Endodermal cell (in vitro differentiated cells): ENCODE measurements at regions not wholly inside any gene's neighbourhood (a gene's known extent, or its start where the extent isn't known, plus 50 kb on each side); places are given as distances from the start of the nearest gene placed in this dataset.
"Not testable (repeated sequence)": the region's sequence is repeated elsewhere in the genome, so short reads cannot be mapped to it uniquely, and the experiment has no call there.

Experiments used
- DNase-seq: peaks from one replicate; pipeline ENCODE4 v3.0.0-alpha.2; 2017
- H3K27ac ChIP-seq: 2 replicates; pipeline ENCODE4 v1.5.1; 2013; ENCODE audit warnings: mild to moderate bottlenecking, low read depth, low read length, moderate library complexity
- H3K27me3 ChIP-seq: 2 replicates; pipeline ENCODE4 v1.6.1; 2013; ENCODE audit warnings: mild to moderate bottlenecking, low read length, moderate library complexity; ENCODE audit not compliant: insufficient read depth, control insufficient read depth, poor library complexity, severe bottlenecking
- H3K36me3 ChIP-seq: 2 replicates; pipeline ENCODE4 v1.7.0; 2013; ENCODE audit warnings: mild to moderate bottlenecking, low read length, moderate library complexity; ENCODE audit not compliant: control insufficient read depth, insufficient read depth
- H3K4me1 ChIP-seq: one replicate; pipeline ENCODE4 v1.7.0; 2013; ENCODE audit warnings: low read length; ENCODE audit not compliant: control insufficient read depth, insufficient read depth
- H3K4me3 ChIP-seq: 2 replicates; pipeline ENCODE4 v1.5.1; 2013; ENCODE audit warnings: mild to moderate bottlenecking, low read length, moderate library complexity
- H3K9ac ChIP-seq: 2 replicates; pipeline ENCODE4 v1.6.1; 2013; ENCODE audit warnings: mild to moderate bottlenecking, low read length, moderate library complexity; ENCODE audit not compliant: poor library complexity, severe bottlenecking; ENCODE audit errors: extremely low read depth
- H3K9me3 ChIP-seq: 2 replicates; pipeline ENCODE4 v1.6.1; 2013; ENCODE audit warnings: mild to moderate bottlenecking, low read length, moderate library complexity; ENCODE audit not compliant: control insufficient read depth
- H3K27ac Mint-ChIP-seq: 2 replicates; pipeline ENCODE4 v1.8.0; 2020; ENCODE audit warnings: mixed read lengths
- H3K27me3 Mint-ChIP-seq: 2 replicates; pipeline ENCODE4 v1.8.0; 2021; ENCODE audit warnings: mild to moderate bottlenecking, mixed read lengths; ENCODE audit not compliant: insufficient read depth
- H3K36me3 Mint-ChIP-seq: 2 replicates; pipeline ENCODE4 v1.8.0; 2020; ENCODE audit warnings: low read depth, mixed read lengths
- H3K4me1 Mint-ChIP-seq: 2 replicates; pipeline ENCODE4 v1.8.0; 2020; ENCODE audit warnings: mixed read lengths
- H3K4me3 Mint-ChIP-seq: 2 replicates; pipeline ENCODE4 v1.8.0; 2020; ENCODE audit warnings: mild to moderate bottlenecking, moderate library complexity, mixed read lengths
- H3K9me3 Mint-ChIP-seq: 2 replicates; pipeline ENCODE4 v1.8.0; 2020; ENCODE audit warnings: mild to moderate bottlenecking, mixed read lengths
- WGBS, 2 experiments: methylation state at CpG; one replicate each; pipeline versions ENCODE4 v1.1.5 to v1.1.7; 2013; ENCODE audit warnings: missing lambda C conversion rate in 2 of 2, mixed read lengths in 1 of 2; ENCODE audit not compliant: insufficient coverage in 1 of 2, insufficient read length in 1 of 2; 5-methylcytosine and 5-hydroxymethylcytosine counted together
- TF ChIP-seq, protein P1 (sequence below): fragments of 200-600 bp; sonication (generic); conservative IDR thresholded peaks from 2 replicates; pipeline ENCODE4 v1.5.0; 2021; ENCODE audit warnings: antibody characterized with exemption, mild to moderate bottlenecking

DNA sequence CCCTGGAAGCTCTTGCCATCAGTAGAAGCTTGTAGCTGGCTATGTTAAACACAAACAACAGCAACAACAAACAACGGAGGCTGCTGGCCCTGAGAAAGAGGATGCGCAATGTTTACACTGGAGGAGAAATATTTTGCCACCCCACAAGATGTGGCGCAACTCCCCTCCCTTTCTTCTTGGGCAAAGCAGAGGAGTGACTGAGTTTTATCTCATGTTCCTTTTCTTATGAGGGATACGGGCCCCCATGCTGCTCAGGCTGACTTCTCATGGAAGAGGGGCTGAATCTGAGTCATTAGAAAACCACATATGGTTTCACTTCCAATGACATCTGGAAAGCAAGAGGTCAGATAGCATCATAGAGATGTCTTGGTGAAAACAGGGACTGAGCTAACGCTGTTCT lies 75.9 kb upstream of the HDDC2 start:
- H3K27me3 Mint-ChIP-seq, result no peaks in the 10 kb centered on the region
- peaks cover 14% of the 10 kb centered on the region for H3K4me1 Mint-ChIP-seq
- H3K27me3 ChIP-seq, result no peaks in the 10 kb centered on the region
- H3K9me3 Mint-ChIP-seq, result no peaks in the 10 kb centered on the region
- H3K9me3 ChIP-seq, result no peaks in the 10 kb centered on the region
- TF ChIP-seq, protein P1, sequence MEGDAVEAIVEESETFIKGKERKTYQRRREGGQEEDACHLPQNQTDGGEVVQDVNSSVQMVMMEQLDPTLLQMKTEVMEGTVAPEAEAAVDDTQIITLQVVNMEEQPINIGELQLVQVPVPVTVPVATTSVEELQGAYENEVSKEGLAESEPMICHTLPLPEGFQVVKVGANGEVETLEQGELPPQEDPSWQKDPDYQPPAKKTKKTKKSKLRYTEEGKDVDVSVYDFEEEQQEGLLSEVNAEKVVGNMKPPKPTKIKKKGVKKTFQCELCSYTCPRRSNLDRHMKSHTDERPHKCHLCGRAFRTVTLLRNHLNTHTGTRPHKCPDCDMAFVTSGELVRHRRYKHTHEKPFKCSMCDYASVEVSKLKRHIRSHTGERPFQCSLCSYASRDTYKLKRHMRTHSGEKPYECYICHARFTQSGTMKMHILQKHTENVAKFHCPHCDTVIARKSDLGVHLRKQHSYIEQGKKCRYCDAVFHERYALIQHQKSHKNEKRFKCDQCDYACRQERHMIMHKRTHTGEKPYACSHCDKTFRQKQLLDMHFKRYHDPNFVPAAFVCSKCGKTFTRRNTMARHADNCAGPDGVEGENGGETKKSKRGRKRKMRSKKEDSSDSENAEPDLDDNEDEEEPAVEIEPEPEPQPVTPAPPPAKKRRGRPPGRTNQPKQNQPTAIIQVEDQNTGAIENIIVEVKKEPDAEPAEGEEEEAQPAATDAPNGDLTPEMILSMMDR, result no peak
- H3K27ac Mint-ChIP-seq, result no peak overlapping the region
- H3K4me3 Mint-ChIP-seq, result no peak overlapping the region
- WGBS, 2 experiments, result 85 to 97% methylated on average over 4 to 5 of the region's 5 CpGs
- H3K27ac ChIP-seq, result no peak overlapping the region
- no peak overlapping the region for H3K9ac ChIP-seq
- no peak overlapping the region for H3K4me3 ChIP-seq
- no peaks in the 10 kb centered on the region for H3K4me1 ChIP-seq
- peak; percentile 58 for DNase-seq
- H3K36me3 Mint-ChIP-seq, result no peaks in the 10 kb centered on the region
- H3K36me3 ChIP-seq, result no peaks in the 10 kb centered on the region

GRCh38 chr6:125379174-125379573 lies 77.4 kb upstream of the HDDC2 start:
- Histone ChIP-seq H3K27ac (no peak overlapping the region), H3K4me3 (no peak overlapping the region), H3K9me3 (no peaks in the 10 kb centered on the region), H3K4me1 (no peaks in the 10 kb centered on the region), H3K36me3 (no peaks in the 10 kb centered on the region), H3K27me3 (no peaks in the 10 kb centered on the region), H3K9ac (no peak overlapping the region)
- no peak overlapping the region for H3K4me3 Mint-ChIP-seq
- no peak for DNase-seq
- H3K4me1 Mint-ChIP-seq, result peaks cover 14% of the 10 kb centered on the region
- H3K27me3 Mint-ChIP-seq, result no peaks in the 10 kb centered on the region
- H3K27ac Mint-ChIP-seq, result no peak overlapping the region
- no peaks in the 10 kb centered on the region for H3K9me3 Mint-ChIP-seq
- no peaks in the 10 kb centered on the region for H3K36me3 Mint-ChIP-seq
- TF ChIP-seq, protein P1, result no peak
- WGBS, 2 experiments, result 80 to 91% methylated on average over 1 to 4 of the region's 4 CpGs

- no peaks in the 10 kb centered on the region for H3K27me3 ChIP-seq
- no peaks in the 10 kb centered on the region for H3K9me3 Mint-ChIP-seq
- no peaks in the 10 kb centered on the region for H3K9me3 ChIP-seq
- H3K4me3 Mint-ChIP-seq, result no peak overlapping the region
- no peaks in the 10 kb centered on the region for H3K4me1 ChIP-seq
- DNase-seq, result no peak
- no peaks in the 10 kb centered on the region for H3K36me3 Mint-ChIP-seq
- H3K27ac Mint-ChIP-seq, result no peak overlapping the region
- H3K4me1 Mint-ChIP-seq, result peaks cover 14% of the 10 kb centered on the region
- TF ChIP-seq, protein P1, result no peak
- 96 to 100% methylated on average over 1 to 5 of the region's 5 CpGs for WGBS, 2 experiments
- no peaks in the 10 kb centered on the region for H3K36me3 ChIP-seq
- no peaks in the 10 kb centered on the region for H3K27me3 Mint-ChIP-seq
- H3K4me3 ChIP-seq, result no peak overlapping the region
- no peak overlapping the region for H3K27ac ChIP-seq
- H3K9ac ChIP-seq, result no peak overlapping the region
Observed at GRCh38 chr6:125380474-125380873, 78.7 kb upstream of the HDDC2 start.

GRCh38 chr6:125386337-125386736 lies 84.6 kb upstream of the HDDC2 start:
- H3K9ac ChIP-seq, H3K36me3 ChIP-seq, H3K27ac ChIP-seq, H3K27me3 ChIP-seq, H3K27me3 Mint-ChIP-seq, H3K4me3 Mint-ChIP-seq, H3K4me1 Mint-ChIP-seq, H3K4me1 ChIP-seq, H3K27ac Mint-ChIP-seq, DNase-seq, H3K36me3 Mint-ChIP-seq, H3K4me3 ChIP-seq, H3K9me3 ChIP-seq: not testable (repeated sequence)
- WGBS, 2 experiments, result 100% methylated on average over 1 of the region's 1 CpG; no CpG with 5 or more reads in 1 of the 2 experiments
- H3K9me3 Mint-ChIP-seq, result peaks cover 14% of the 10 kb centered on the region
